Kidney (tissue), 13 donors: ENCODE measurements at regions not wholly inside any gene's neighbourhood (a gene's known extent, or its start where the extent isn't known, plus 50 kb on each side); places are given as distances from the start of the nearest gene placed in this dataset.

Experiments used
- DNase-seq, 5 donors: peaks; one replicate each; pipeline ENCODE4 v3.0.0-alpha.2; 2013 to 2020
- FAIRE-seq: peaks from 2 replicates; lab custom pipeline; 2012; peaks lifted over from hg19 to GRCh38; lab: Jason Lieb, UNC
- H3K27ac ChIP-seq, 2 donors: one replicate each; pipeline ENCODE4 v1.7.0; 2013; ENCODE audit warnings: low read depth in 2 of 2, low read length in 2 of 2, inconsistent platforms in 1 of 2
- H3K27me3 ChIP-seq: one replicate; pipeline ENCODE4 v1.7.1; 2013; ENCODE audit warnings: low read length, inconsistent platforms; ENCODE audit not compliant: control insufficient read depth, insufficient read depth
- H3K36me3 ChIP-seq, 3 donors: one replicate each; pipeline versions ENCODE4 v1.7.0 to v1.7.1; 2013; ENCODE audit warnings: low read length in 3 of 3, control low read depth in 1 of 3, inconsistent platforms in 1 of 3; ENCODE audit not compliant: insufficient read depth in 3 of 3, control insufficient read depth in 2 of 3
- H3K4me1 ChIP-seq, 3 donors: one replicate each; pipeline versions ENCODE4 v1.7.0 to v1.7.1; 2013; ENCODE audit warnings: low read length in 3 of 3, inconsistent platforms in 1 of 3, low read depth in 1 of 3; ENCODE audit not compliant: control insufficient read depth in 2 of 3, insufficient read depth in 2 of 3
- H3K4me3 ChIP-seq, 3 donors: one replicate each; pipeline versions ENCODE4 v1.7.0 to v1.8.1; 2013; ENCODE audit warnings: low read length in 3 of 3, control low read depth in 1 of 3, inconsistent platforms in 1 of 3
- H3K9ac ChIP-seq, 3 donors: one replicate each; pipeline versions ENCODE4 v1.7.0 to v1.7.1; 2013; ENCODE audit warnings: low read length in 3 of 3, control low read depth in 1 of 3, inconsistent platforms in 1 of 3
- H3K9me3 ChIP-seq, 3 donors: one replicate each; pipeline versions ENCODE4 v1.7.0 to v1.7.1; 2013; ENCODE audit warnings: low read length in 3 of 3, control low read depth in 1 of 3, inconsistent platforms in 1 of 3; ENCODE audit not compliant: control insufficient read depth in 2 of 3, insufficient read depth in 1 of 3
- intact Hi-C: fragments of 100-400 bp; cut with DNase I; formaldehyde crosslinking; loops from one replicate; pipeline ENCODE4 v1.11.1; 2022
- TF ChIP-seq, protein P1 (sequence below): IDR thresholded peaks from 3 replicates; pipeline ENCODE4 v1.5.1; 2012; ENCODE audit warnings: mild to moderate bottlenecking, moderate library complexity, borderline replicate concordance; ENCODE audit not compliant: insufficient read depth; ENCODE audit errors: extremely low read depth
- donor health status: control.
- donor health status: control.
- donor health status: control.
- donor health status: control.
- donor health status: control.
- donor health status: DM: yes; HTN: yes; CAD: no.
- donor health status: Normal renal cell carcinoma (clear cell type).

DNA sequence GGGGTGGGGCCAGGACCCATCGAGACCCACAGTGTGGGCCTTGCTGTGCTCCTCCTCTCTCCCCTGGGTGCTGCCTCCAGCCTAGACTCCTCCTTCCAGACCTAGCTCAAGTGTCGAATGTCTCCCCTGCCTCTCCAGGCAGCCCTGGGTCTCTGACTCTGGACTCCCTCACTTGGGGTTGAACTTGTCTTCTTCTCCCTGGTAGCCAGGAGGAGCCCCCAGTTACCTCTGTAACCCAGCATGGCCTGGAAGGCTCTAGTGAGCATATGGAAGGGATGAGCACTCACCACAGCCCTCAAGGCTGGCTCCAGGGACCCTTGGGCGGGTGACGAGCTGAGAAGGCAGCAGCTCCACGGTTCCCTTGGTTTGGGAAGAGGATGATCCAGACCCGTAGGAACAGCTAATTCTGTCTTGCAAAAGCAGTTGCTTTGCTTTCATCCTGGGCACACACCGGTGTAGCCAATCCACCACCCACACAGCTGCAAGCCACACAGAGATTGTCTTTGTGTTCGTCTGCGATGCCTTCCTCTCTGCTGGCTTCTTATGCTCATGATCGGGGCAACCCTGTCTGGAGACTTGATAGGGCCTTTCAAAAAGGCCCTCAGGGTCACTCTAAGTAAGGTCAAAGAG is 52.3 kb upstream of the ANTXRL start:
- Histone ChIP-seq H3K27me3 (no peaks in the 10 kb centered on the region), H3K27ac (no peak overlapping the region), H3K36me3 (no peaks in the 10 kb centered on the region), H3K9ac (no peak overlapping the region), H3K4me1 (no peaks in the 10 kb centered on the region), H3K4me3 (no peak overlapping the region), H3K9me3 (no peaks in the 10 kb centered on the region)
- DNase-seq (no peak), FAIRE-seq (no peak)
- TF ChIP-seq, protein P1, sequence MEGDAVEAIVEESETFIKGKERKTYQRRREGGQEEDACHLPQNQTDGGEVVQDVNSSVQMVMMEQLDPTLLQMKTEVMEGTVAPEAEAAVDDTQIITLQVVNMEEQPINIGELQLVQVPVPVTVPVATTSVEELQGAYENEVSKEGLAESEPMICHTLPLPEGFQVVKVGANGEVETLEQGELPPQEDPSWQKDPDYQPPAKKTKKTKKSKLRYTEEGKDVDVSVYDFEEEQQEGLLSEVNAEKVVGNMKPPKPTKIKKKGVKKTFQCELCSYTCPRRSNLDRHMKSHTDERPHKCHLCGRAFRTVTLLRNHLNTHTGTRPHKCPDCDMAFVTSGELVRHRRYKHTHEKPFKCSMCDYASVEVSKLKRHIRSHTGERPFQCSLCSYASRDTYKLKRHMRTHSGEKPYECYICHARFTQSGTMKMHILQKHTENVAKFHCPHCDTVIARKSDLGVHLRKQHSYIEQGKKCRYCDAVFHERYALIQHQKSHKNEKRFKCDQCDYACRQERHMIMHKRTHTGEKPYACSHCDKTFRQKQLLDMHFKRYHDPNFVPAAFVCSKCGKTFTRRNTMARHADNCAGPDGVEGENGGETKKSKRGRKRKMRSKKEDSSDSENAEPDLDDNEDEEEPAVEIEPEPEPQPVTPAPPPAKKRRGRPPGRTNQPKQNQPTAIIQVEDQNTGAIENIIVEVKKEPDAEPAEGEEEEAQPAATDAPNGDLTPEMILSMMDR = no peak
- intact Hi-C loops = no loop called here

DNA sequence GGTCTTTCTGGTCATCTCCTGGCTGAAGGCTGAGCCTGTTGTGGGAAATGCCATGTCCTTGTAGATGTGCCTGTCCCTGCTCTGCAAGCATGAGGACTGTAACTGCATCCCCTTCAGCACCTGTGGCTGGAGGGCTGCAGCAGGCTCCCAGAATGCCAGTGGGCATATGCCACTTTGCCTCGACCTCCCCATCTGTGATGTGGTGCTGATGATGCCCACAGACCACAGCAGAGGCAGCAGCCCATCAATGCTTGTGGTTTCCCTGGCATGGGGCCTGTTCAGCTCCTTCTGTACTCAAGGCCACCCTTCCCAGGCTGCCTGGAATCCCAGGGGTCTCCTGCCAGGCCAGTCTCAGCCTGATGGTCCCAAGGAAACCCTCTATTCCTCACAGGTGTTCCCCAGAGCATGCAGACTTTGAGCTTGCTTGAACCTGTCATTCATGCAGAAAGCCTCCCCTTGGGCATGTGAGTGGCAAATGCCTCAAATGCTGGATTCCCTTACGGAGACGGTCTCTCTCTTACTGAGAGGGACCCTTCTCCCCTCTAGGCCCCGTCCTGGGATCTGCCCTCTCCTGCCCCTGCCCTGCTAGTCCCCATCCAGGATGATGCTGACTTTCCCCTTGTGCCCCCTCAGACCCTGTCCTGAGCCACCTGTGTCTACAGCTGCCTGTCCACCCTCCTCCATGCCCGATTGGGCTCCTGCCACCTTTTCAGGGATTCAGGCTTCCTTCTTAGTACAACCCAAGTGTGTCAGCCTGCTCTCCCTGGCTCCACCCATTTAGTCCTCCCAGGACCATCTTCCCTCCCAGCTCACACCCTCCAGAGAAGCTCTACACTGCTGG is 50.9 kb upstream of the ANTXRL start:
- no peaks in the 10 kb centered on the region for H3K4me1 ChIP-seq
- H3K36me3 ChIP-seq = no peaks in the 10 kb centered on the region
- H3K4me3 ChIP-seq = no peak overlapping the region
- no peak overlapping the region for H3K9ac ChIP-seq
- intact Hi-C loops = no loop called here
- no peak overlapping the region for H3K27ac ChIP-seq
- DNase-seq (no peak), FAIRE-seq (no peak)
- no peaks in the 10 kb centered on the region for H3K27me3 ChIP-seq
- no peaks in the 10 kb centered on the region for H3K9me3 ChIP-seq
- TF ChIP-seq, protein P1 = no peak

DNA sequence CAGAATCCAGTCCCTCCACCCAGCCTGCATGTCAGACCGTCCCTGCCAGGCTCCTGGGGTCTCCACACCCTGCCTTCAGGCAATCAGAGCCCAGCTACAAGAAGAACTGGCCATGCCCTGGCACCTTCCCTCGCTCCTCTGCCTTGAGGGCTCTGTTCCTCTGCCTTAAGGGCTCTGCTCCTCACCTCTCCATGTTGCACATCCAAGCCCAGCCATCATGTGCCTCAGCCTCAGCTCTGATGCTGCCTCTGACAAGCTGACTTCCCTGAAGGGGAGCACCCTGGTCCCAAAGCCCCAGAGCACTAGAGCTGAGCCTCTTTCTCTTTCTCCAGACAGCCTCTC is 50.3 kb upstream of the ANTXRL start:
- Histone ChIP-seq H3K9me3 (no peaks in the 10 kb centered on the region), H3K4me1 (no peaks in the 10 kb centered on the region), H3K9ac (no peak overlapping the region), H3K27me3 (no peaks in the 10 kb centered on the region), H3K27ac (no peak overlapping the region), H3K36me3 (no peaks in the 10 kb centered on the region), H3K4me3 (no peak overlapping the region)
- intact Hi-C loops = no loop called here
- FAIRE-seq = no peak
- TF ChIP-seq, protein P1 = no peak
- no peak for DNase-seq
